Uterus (tissue), 3 donors: ENCODE measurements at regions not wholly inside any gene's neighbourhood (a gene's known extent, or its start where the extent isn't known, plus 50 kb on each side); places are given as distances from the start of the nearest gene placed in this dataset.

Experiments
- DNase-seq, 2 donors: peaks; one replicate each; pipeline ENCODE4 v3.0.0-alpha.2; 2019 to 2020
- H3K27ac ChIP-seq, 2 donors: fragments of 200-600 bp; sonication (generic); 1 replicate in 1 of 2; 2 replicates in 1 of 2; pipeline ENCODE4 v1.5.1; 2016 to 2018
- H3K27me3 ChIP-seq, 2 donors: fragments of 200-600 bp; sonication (generic); one replicate each; pipeline ENCODE4 v1.5.1; 2018 to 2019; ENCODE audit warnings: control low read depth in 1 of 2
- H3K36me3 ChIP-seq, 2 donors: fragments of 200-600 bp; sonication (generic); one replicate each; pipeline ENCODE4 v1.5.1; 2019; ENCODE audit warnings: control low read depth in 1 of 2
- H3K4me1 ChIP-seq, 2 donors: fragments of 200-600 bp; sonication (generic); one replicate each; pipeline ENCODE4 v1.5.1; 2018 to 2019; ENCODE audit warnings: control low read depth in 1 of 2
- H3K4me3 ChIP-seq, 2 donors: fragments of 200-600 bp; sonication (generic); 1 replicate in 1 of 2; 2 replicates in 1 of 2; pipeline ENCODE4 v1.5.1; 2018 to 2019; ENCODE audit warnings: mild to moderate bottlenecking in 1 of 2
- H3K9me3 ChIP-seq, 2 donors: fragments of 200-600 bp; sonication (generic); one replicate each; pipeline ENCODE4 v1.5.1; 2019; ENCODE audit warnings: control low read depth in 1 of 2
- CTCF ChIP-seq, 4 experiments: fragments of 200-600 bp in 2 of 4; fragments of 450-650 bp in 2 of 4; sonication (generic) in 2 of 4; IDR thresholded peaks; one replicate each; pipeline ENCODE4 v1.5.1; 2016 to 2019; ENCODE audit warnings: antibody characterized with exemption in 4 of 4, mild to moderate bottlenecking in 2 of 4, moderate library complexity in 1 of 4
- POLR2A ChIP-seq, 2 donors: fragments of 450-650 bp; IDR thresholded peaks; one replicate each; pipeline ENCODE4 v1.6.1; 2016; ENCODE audit warnings: antibody characterized with exemption in 2 of 2, mild to moderate bottlenecking in 1 of 2, moderate library complexity in 1 of 2
- intact Hi-C: fragments of 100-400 bp; cut with DNase I; formaldehyde crosslinking; loops from one replicate; pipeline ENCODE4 v1.15.1; 2023; ENCODE audit warnings: low total_unique reads
- donor health status: DM: yes; HTN: yes; CAD: no.

- intact Hi-C loops, result no loop called here
- Histone ChIP-seq H3K4me1 (no peaks in the 10 kb centered on the region), H3K36me3 (no peaks in the 10 kb centered on the region), H3K27me3 (no peaks in the 10 kb centered on the region), H3K9me3 (no peaks in the 10 kb centered on the region), H3K4me3 (no peak overlapping the region), H3K27ac (no peak overlapping the region)
- TF ChIP-seq POLR2A (IDR thresholded peaks at IDR 0.05), result no peak
- TF ChIP-seq CTCF (IDR thresholded peaks at IDR 0.05), result no peak
- no peak for DNase-seq
These were observed 226.4 kb upstream of the CXCR4 start for GRCh38 chr2:136344339-136344738.

GRCh38 chr2:136342138-136342537, 224.2 kb upstream of the CXCR4 start:
- no peak for TF ChIP-seq CTCF (IDR thresholded peaks at IDR 0.05)
- TF ChIP-seq POLR2A (IDR thresholded peaks at IDR 0.05), result no peak
- Histone ChIP-seq H3K27me3 (no peaks in the 10 kb centered on the region), H3K36me3 (no peaks in the 10 kb centered on the region), H3K27ac (no peak overlapping the region), H3K4me1 (no peaks in the 10 kb centered on the region), H3K4me3 (no peak overlapping the region), H3K9me3 (no peaks in the 10 kb centered on the region)
- no peak for DNase-seq
- intact Hi-C loops, result no loop called here

GRCh38 chr2:136334967-136335366, 217.0 kb upstream of the CXCR4 start:
- Histone ChIP-seq H3K36me3 (no peaks in the 10 kb centered on the region), H3K27ac (no peak overlapping the region), H3K9me3 (no peaks in the 10 kb centered on the region), H3K27me3 (no peaks in the 10 kb centered on the region), H3K4me3 (no peak overlapping the region), H3K4me1 (no peaks in the 10 kb centered on the region)
- intact Hi-C loops, result no loop called here
- DNase-seq, result no peak
- TF ChIP-seq POLR2A (IDR thresholded peaks at IDR 0.05), result no peak
- no peak for TF ChIP-seq CTCF (IDR thresholded peaks at IDR 0.05)

- H3K4me1 ChIP-seq, result no peaks in the 10 kb centered on the region
These were observed 214.6 kb upstream of the CXCR4 start for GRCh38 chr2:136332436-136333095.

GRCh38 chr2:136331226-136331625, 213.3 kb upstream of the CXCR4 start:
- Histone ChIP-seq H3K9me3 (no peaks in the 10 kb centered on the region), H3K4me1 (no peaks in the 10 kb centered on the region), H3K27me3 (no peaks in the 10 kb centered on the region), H3K4me3 (no peak overlapping the region), H3K27ac (no peak overlapping the region), H3K36me3 (no peaks in the 10 kb centered on the region)
- TF ChIP-seq POLR2A (IDR thresholded peaks at IDR 0.05) (no peak), CTCF (IDR thresholded peaks at IDR 0.05) (no peak)
- no peak for DNase-seq
- intact Hi-C loops, result no loop called here

More at GRCh38 chr2:136332436-136333095, 214.6 kb upstream of the CXCR4 start:
- no peak overlapping the region for H3K4me3 ChIP-seq
- H3K36me3 ChIP-seq, result no peaks in the 10 kb centered on the region
- TF ChIP-seq CTCF (IDR thresholded peaks at IDR 0.05) (no peak), POLR2A (IDR thresholded peaks at IDR 0.05) (no peak)
- H3K9me3 ChIP-seq, result no peaks in the 10 kb centered on the region
- no peak for DNase-seq
- H3K27me3 ChIP-seq, result no peaks in the 10 kb centered on the region
- H3K27ac ChIP-seq, result no peak overlapping the region
- intact Hi-C loops, result no loop called here
